B cell (primary cell): ENCODE measurements at regions not wholly inside any gene's neighbourhood (a gene's known extent, or its start where the extent isn't known, plus 50 kb on each side); places are given as distances from the start of the nearest gene placed in this dataset.

Experiments
- EZH2 ChIP-seq: IDR thresholded peaks from 2 replicates; pipeline ENCODE4 v1.6.1; 2012; ENCODE audit warnings: borderline replicate concordance, low read depth, mild to moderate bottlenecking, moderate library complexity, low read length; ENCODE audit not compliant: insufficient read depth, poor library complexity, severe bottlenecking
- TF ChIP-seq, protein P1 (sequence below): fragments of 200-600 bp; IDR thresholded peaks from one replicate; pipeline ENCODE4 v1.8.0; 2022; ENCODE audit warnings: antibody characterized with exemption, mild to moderate bottlenecking

DNA sequence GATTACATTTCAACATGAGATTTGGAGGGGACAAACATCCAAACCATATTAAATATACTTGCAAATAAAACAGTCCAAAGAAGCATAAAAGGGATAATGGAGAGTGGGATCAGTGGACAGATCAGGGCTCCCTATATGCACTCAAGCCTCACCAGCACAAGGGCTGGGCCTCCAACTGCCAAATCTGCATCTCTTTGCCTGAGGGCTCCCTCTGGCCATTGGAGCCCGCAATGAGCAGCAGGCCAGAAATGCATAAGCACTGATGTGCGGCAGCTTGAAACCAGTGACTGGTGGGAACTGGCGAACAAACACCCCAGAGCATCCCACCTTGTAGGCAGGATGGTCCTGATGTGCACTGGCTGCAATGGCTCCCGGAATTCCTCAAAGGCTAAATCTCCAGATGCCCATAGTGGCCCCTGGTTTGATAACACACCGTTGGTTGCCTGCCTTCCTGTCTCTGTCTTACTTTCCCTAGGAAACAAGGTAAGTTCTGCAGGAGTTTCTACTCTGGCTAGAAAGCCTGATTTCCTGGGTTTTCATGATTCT, 55.9 kb upstream of the POMGNT2 start:
- TF ChIP-seq, protein P1, sequence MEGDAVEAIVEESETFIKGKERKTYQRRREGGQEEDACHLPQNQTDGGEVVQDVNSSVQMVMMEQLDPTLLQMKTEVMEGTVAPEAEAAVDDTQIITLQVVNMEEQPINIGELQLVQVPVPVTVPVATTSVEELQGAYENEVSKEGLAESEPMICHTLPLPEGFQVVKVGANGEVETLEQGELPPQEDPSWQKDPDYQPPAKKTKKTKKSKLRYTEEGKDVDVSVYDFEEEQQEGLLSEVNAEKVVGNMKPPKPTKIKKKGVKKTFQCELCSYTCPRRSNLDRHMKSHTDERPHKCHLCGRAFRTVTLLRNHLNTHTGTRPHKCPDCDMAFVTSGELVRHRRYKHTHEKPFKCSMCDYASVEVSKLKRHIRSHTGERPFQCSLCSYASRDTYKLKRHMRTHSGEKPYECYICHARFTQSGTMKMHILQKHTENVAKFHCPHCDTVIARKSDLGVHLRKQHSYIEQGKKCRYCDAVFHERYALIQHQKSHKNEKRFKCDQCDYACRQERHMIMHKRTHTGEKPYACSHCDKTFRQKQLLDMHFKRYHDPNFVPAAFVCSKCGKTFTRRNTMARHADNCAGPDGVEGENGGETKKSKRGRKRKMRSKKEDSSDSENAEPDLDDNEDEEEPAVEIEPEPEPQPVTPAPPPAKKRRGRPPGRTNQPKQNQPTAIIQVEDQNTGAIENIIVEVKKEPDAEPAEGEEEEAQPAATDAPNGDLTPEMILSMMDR = no peak
- no peak for TF ChIP-seq EZH2
